ENCODE measurements at regions not wholly inside any gene's neighbourhood (a gene's known extent, or its start where the extent isn't known, plus 50 kb on each side); places are given as distances from the start of the nearest gene placed in this dataset.

GRCh38 chr15:39396979-39397615 is 183.8 kb upstream of the THBS1 start:
- H3K4me2 ChIP-seq (ENCODE audit: low read depth, low read length, poor library complexity, severe bottlenecking): no peak overlapping the region
- no peak overlapping the region for H3K4me3 ChIP-seq (ENCODE audit: low read length)
- no peak overlapping the region for H2AFZ ChIP-seq (ENCODE audit: low read length)
- H3K79me2 ChIP-seq (ENCODE audit: low read length): no peaks in the 10 kb centered on the region
- no peaks in the 10 kb centered on the region for H3K27me3 ChIP-seq (ENCODE audit: low read length)
- H3K4me1 ChIP-seq (ENCODE audit: low read length): no peaks in the 10 kb centered on the region
- no peaks in the 10 kb centered on the region for H3K9me3 ChIP-seq (ENCODE audit: low read length)
- H3K9me2 ChIP-seq (replicated peaks; ENCODE audit: insufficient read depth, low read length): no peaks in the 10 kb centered on the region
- no peak overlapping the region for H3K27ac ChIP-seq (ENCODE audit: low read length)
- H3K9ac ChIP-seq (ENCODE audit: low read length): no peak overlapping the region
- H4K20me1 ChIP-seq (ENCODE audit: insufficient read depth, low read depth, low read length): no peaks in the 10 kb centered on the region
- no peak for DNase-seq
- no peaks in the 10 kb centered on the region for H3K36me3 ChIP-seq (ENCODE audit: insufficient read depth, low read length)

- Histone ChIP-seq H3K9ac (ENCODE audit: low read length) (no peak overlapping the region), H3K27me3 (ENCODE audit: low read length) (no peaks in the 10 kb centered on the region), H3K79me2 (ENCODE audit: low read length) (no peaks in the 10 kb centered on the region), H3K9me2 (replicated peaks; ENCODE audit: insufficient read depth, low read length) (no peaks in the 10 kb centered on the region), H3K9me3 (ENCODE audit: low read length) (no peaks in the 10 kb centered on the region), H2AFZ (ENCODE audit: low read length) (no peak overlapping the region), H3K4me3 (ENCODE audit: low read length) (no peak overlapping the region), H3K36me3 (ENCODE audit: insufficient read depth, low read length) (no peaks in the 10 kb centered on the region), H4K20me1 (ENCODE audit: insufficient read depth, low read depth, low read length) (no peaks in the 10 kb centered on the region), H3K4me1 (ENCODE audit: low read length) (no peaks in the 10 kb centered on the region), H3K27ac (ENCODE audit: low read length) (no peak overlapping the region), H3K4me2 (ENCODE audit: low read depth, low read length, poor library complexity, severe bottlenecking) (no peak overlapping the region)
- no peak for DNase-seq
These were observed 183.0 kb upstream of the THBS1 start for GRCh38 chr15:39397883-39398282.

- peak; percentile 22 for DNase-seq
- H3K79me2 ChIP-seq (ENCODE audit: low read length): no peaks in the 10 kb centered on the region
- H4K20me1 ChIP-seq (ENCODE audit: insufficient read depth, low read depth, low read length): no peaks in the 10 kb centered on the region
- no peaks in the 10 kb centered on the region for H3K36me3 ChIP-seq (ENCODE audit: insufficient read depth, low read length)
- no peak overlapping the region for H3K4me2 ChIP-seq (ENCODE audit: low read depth, low read length, poor library complexity, severe bottlenecking)
- no peak overlapping the region for H3K4me3 ChIP-seq (ENCODE audit: low read length)
- H3K27ac ChIP-seq (ENCODE audit: low read length): no peak overlapping the region
- H3K4me1 ChIP-seq (ENCODE audit: low read length): no peaks in the 10 kb centered on the region
- H3K9me2 ChIP-seq (replicated peaks; ENCODE audit: insufficient read depth, low read length): no peaks in the 10 kb centered on the region
- no peaks in the 10 kb centered on the region for H3K27me3 ChIP-seq (ENCODE audit: low read length)
- H3K9ac ChIP-seq (ENCODE audit: low read length): no peak overlapping the region
- H3K9me3 ChIP-seq (ENCODE audit: low read length): no peaks in the 10 kb centered on the region
- H2AFZ ChIP-seq (ENCODE audit: low read length): no peak overlapping the region
These were observed 181.3 kb upstream of the THBS1 start for GRCh38 chr15:39399600-39399999.

- Histone ChIP-seq H3K27me3 (ENCODE audit: low read length) (no peaks in the 10 kb centered on the region), H3K4me3 (ENCODE audit: low read length) (no peak overlapping the region), H2AFZ (ENCODE audit: low read length) (no peak overlapping the region), H3K27ac (ENCODE audit: low read length) (no peak overlapping the region), H3K79me2 (ENCODE audit: low read length) (no peaks in the 10 kb centered on the region), H3K36me3 (ENCODE audit: insufficient read depth, low read length) (no peaks in the 10 kb centered on the region), H3K9me3 (ENCODE audit: low read length) (no peaks in the 10 kb centered on the region), H3K4me2 (ENCODE audit: low read depth, low read length, poor library complexity, severe bottlenecking) (no peak overlapping the region), H3K4me1 (ENCODE audit: low read length) (no peaks in the 10 kb centered on the region), H3K9me2 (replicated peaks; ENCODE audit: insufficient read depth, low read length) (no peaks in the 10 kb centered on the region), H4K20me1 (ENCODE audit: insufficient read depth, low read depth, low read length) (no peaks in the 10 kb centered on the region), H3K9ac (ENCODE audit: low read length) (no peak overlapping the region)
- peak; percentile 30 for DNase-seq
These were observed 180.9 kb upstream of the THBS1 start for GRCh38 chr15:39400002-39400401.

GRCh38 chr15:39400821-39401550 is 179.9 kb upstream of the THBS1 start:
- no peak overlapping the region for H3K9ac ChIP-seq (ENCODE audit: low read length)
- H3K79me2 ChIP-seq (ENCODE audit: low read length): no peaks in the 10 kb centered on the region

GRCh38 chr15:39403640-39404117 is 177.2 kb upstream of the THBS1 start:
- no peaks in the 10 kb centered on the region for H3K9me3 ChIP-seq (ENCODE audit: low read length)
- H3K4me3 ChIP-seq (ENCODE audit: low read length): no peak overlapping the region
- no peaks in the 10 kb centered on the region for H3K36me3 ChIP-seq (ENCODE audit: insufficient read depth, low read length)
- no peak overlapping the region for H3K4me2 ChIP-seq (ENCODE audit: low read depth, low read length, poor library complexity, severe bottlenecking)
- H3K4me1 ChIP-seq (ENCODE audit: low read length): no peaks in the 10 kb centered on the region
- H3K9me2 ChIP-seq (replicated peaks; ENCODE audit: insufficient read depth, low read length): no peaks in the 10 kb centered on the region
- no peaks in the 10 kb centered on the region for H3K79me2 ChIP-seq (ENCODE audit: low read length)
- H4K20me1 ChIP-seq (ENCODE audit: insufficient read depth, low read depth, low read length): no peaks in the 10 kb centered on the region
- H3K9ac ChIP-seq (ENCODE audit: low read length): no peak overlapping the region
- H3K27me3 ChIP-seq (ENCODE audit: low read length): no peaks in the 10 kb centered on the region
- no peak overlapping the region for H3K27ac ChIP-seq (ENCODE audit: low read length)
- H2AFZ ChIP-seq (ENCODE audit: low read length): no peak overlapping the region
- peak; percentile 33 for DNase-seq

More at GRCh38 chr15:39400821-39401550, 179.9 kb upstream of the THBS1 start:
- H3K27ac ChIP-seq (ENCODE audit: low read length): no peak overlapping the region
- H3K9me3 ChIP-seq (ENCODE audit: low read length): no peaks in the 10 kb centered on the region
- no peak overlapping the region for H2AFZ ChIP-seq (ENCODE audit: low read length)
- no peak overlapping the region for H3K4me3 ChIP-seq (ENCODE audit: low read length)
- no peaks in the 10 kb centered on the region for H3K36me3 ChIP-seq (ENCODE audit: insufficient read depth, low read length)
- no peaks in the 10 kb centered on the region for H3K27me3 ChIP-seq (ENCODE audit: low read length)
- no peaks in the 10 kb centered on the region for H3K9me2 ChIP-seq (replicated peaks; ENCODE audit: insufficient read depth, low read length)
- H4K20me1 ChIP-seq (ENCODE audit: insufficient read depth, low read depth, low read length): no peaks in the 10 kb centered on the region
- peak; percentile 2 for DNase-seq
- no peaks in the 10 kb centered on the region for H3K4me1 ChIP-seq (ENCODE audit: low read length)
- H3K4me2 ChIP-seq (ENCODE audit: low read depth, low read length, poor library complexity, severe bottlenecking): no peak overlapping the region

- H3K36me3 ChIP-seq (ENCODE audit: insufficient read depth, low read length): no peaks in the 10 kb centered on the region
These were observed 176.1 kb upstream of the THBS1 start for GRCh38 chr15:39404767-39405181.

GRCh38 chr15:39406485-39406884 is 174.4 kb upstream of the THBS1 start:
- H3K27me3 ChIP-seq (ENCODE audit: low read length): no peaks in the 10 kb centered on the region
- no peaks in the 10 kb centered on the region for H3K36me3 ChIP-seq (ENCODE audit: insufficient read depth, low read length)
- no peaks in the 10 kb centered on the region for H3K9me3 ChIP-seq (ENCODE audit: low read length)
- H3K9ac ChIP-seq (ENCODE audit: low read length): no peak overlapping the region
- H3K9me2 ChIP-seq (replicated peaks; ENCODE audit: insufficient read depth, low read length): no peaks in the 10 kb centered on the region
- H3K79me2 ChIP-seq (ENCODE audit: low read length): no peaks in the 10 kb centered on the region
- no peak overlapping the region for H3K4me3 ChIP-seq (ENCODE audit: low read length)
- no peak overlapping the region for H3K27ac ChIP-seq (ENCODE audit: low read length)
- no peaks in the 10 kb centered on the region for H3K4me1 ChIP-seq (ENCODE audit: low read length)
- no peak overlapping the region for H2AFZ ChIP-seq (ENCODE audit: low read length)
- peak; percentile 29 for DNase-seq
- no peak overlapping the region for H3K4me2 ChIP-seq (ENCODE audit: low read depth, low read length, poor library complexity, severe bottlenecking)
- H4K20me1 ChIP-seq (ENCODE audit: insufficient read depth, low read depth, low read length): no peaks in the 10 kb centered on the region

More at GRCh38 chr15:39404767-39405181, 176.1 kb upstream of the THBS1 start:
- Histone ChIP-seq H4K20me1 (ENCODE audit: insufficient read depth, low read depth, low read length) (no peaks in the 10 kb centered on the region), H3K79me2 (ENCODE audit: low read length) (no peaks in the 10 kb centered on the region), H3K9me2 (replicated peaks; ENCODE audit: insufficient read depth, low read length) (no peaks in the 10 kb centered on the region), H3K4me3 (ENCODE audit: low read length) (no peak overlapping the region), H2AFZ (ENCODE audit: low read length) (no peak overlapping the region), H3K4me1 (ENCODE audit: low read length) (no peaks in the 10 kb centered on the region), H3K9ac (ENCODE audit: low read length) (no peak overlapping the region), H3K27me3 (ENCODE audit: low read length) (no peaks in the 10 kb centered on the region), H3K4me2 (ENCODE audit: low read depth, low read length, poor library complexity, severe bottlenecking) (no peak overlapping the region), H3K9me3 (ENCODE audit: low read length) (no peaks in the 10 kb centered on the region), H3K27ac (ENCODE audit: low read length) (no peak overlapping the region)
- DNase-seq: peak; percentile 21

Measured in Karpas-422 (cell line).